ENCODE measurements at regions not wholly inside any gene's neighbourhood (a gene's known extent, or its start where the extent isn't known, plus 50 kb on each side); places are given as distances from the start of the nearest gene placed in this dataset.

- TF ChIP-seq CTCF (IDR thresholded peaks at IDR 0.05; ENCODE audit: poor library complexity) (no peak), EZH2phosphoT487 (IDR thresholded peaks at IDR 0.05; ENCODE audit: low read depth, severe bottlenecking, unreplicated experiment) (no peak), EZH2 (IDR thresholded peaks at IDR 0.05; ENCODE audit: borderline replicate concordance) (no peak)
These were observed 792.0 kb downstream of the MED13L start for GRCh38 chr12:115485503-115485902.

All from hepatocyte (in vitro differentiated cells).